G401 (cell line): ENCODE measurements at regions not wholly inside any gene's neighbourhood (a gene's known extent, or its start where the extent isn't known, plus 50 kb on each side); places are given as distances from the start of the nearest gene placed in this dataset.
A peak's percentile ranks its signal among the peaks of the same experiment; 100 is the strongest.
"Not testable (repeated sequence)": the region's sequence is repeated elsewhere in the genome, so short reads cannot be mapped to it uniquely, and the experiment has no call there.

Experiments
- DNase-seq: peaks from one replicate; pipeline ENCODE4 v3.0.0-alpha.2; 2015; ENCODE audit warnings: low spot score
- in situ Hi-C: cut with HindIII; loops from 2 replicates; pipeline ENCODE4 v1.10.0; 2016; ENCODE audit warnings: low sequenced_read_pairs, mixed read lengths

- in situ Hi-C loops, result no loop called here
- DNase-seq, result no peak
These were observed 115.8 kb downstream of the RPLP1 start for GRCh38 chr15:69568173-69569009.

DNA sequence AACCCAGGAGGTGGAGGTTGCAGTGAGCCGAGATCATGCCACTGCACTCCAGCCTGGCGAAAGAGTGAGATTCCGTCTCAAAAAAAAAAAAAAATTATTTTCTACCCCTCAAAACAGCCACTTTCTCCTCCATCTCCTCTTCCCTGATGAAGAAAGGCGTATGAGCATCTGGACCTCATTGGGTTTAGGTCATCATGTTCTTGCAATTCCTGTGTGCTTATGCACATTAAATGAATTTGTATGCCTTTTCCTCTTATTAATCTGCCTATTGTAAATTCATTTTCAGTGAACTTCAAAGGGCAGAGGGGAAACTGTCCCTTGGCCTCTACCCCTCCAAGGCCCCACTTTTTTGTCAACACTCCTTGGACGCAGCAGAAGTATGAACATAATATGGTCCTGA, 117.8 kb downstream of the RPLP1 start:
- in situ Hi-C loops, result no loop called here
- no peak for DNase-seq

DNA sequence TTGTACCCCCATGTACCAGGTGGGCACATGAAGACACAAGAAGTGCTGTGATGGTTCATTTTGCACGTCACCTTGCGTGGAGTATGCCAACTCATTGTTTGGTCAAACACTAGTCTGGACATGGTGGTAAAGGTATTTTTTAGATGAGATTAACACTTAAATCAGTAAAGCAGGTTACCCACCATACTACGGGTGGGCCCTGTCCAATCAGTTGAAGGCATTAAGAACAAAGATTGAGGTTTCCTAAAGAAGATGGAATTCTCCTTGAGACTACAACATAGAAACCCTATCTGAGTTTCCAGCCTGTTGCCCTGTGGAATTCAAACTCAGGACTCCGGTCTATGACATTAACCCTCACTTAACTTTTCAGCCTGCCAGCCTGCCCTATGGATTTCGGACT, 118.4 kb downstream of the RPLP1 start:
- no peak for DNase-seq
- in situ Hi-C loops, result no loop called here

- DNase-seq, in situ Hi-C loops: not testable (repeated sequence)
These were observed 120.7 kb downstream of the RPLP1 start for GRCh38 chr15:69573278-69573677.

GRCh38 chr15:69573815-69574475, 121.3 kb downstream of the RPLP1 start:
- in situ Hi-C loops, result no loop called here
- no peak for DNase-seq

GRCh38 chr15:69574506-69574905, 121.9 kb downstream of the RPLP1 start:
- in situ Hi-C loops, result no loop called here
- no peak for DNase-seq

DNA sequence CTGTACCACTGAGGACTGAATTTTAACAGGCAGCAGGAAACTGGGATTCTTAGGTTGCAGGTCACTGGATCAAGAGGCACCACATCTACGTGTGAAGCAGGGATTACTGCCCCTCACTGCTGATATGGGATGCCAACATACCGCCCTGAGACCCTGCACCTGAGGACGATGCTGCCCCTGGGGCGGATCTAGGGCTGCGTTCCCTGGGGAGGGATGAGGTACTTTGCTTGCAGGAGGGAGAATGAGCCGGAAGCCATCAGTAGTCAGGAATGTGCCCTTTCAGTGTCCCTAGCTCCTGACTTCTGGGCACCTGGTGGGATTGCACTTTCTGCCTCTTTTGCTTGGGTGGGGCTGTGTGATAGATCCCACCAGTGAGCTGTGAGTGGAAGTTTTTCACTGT, 122.8 kb downstream of the RPLP1 start:
- in situ Hi-C loops, result no loop called here
- no peak for DNase-seq

GRCh38 chr15:69576035-69576526, 123.5 kb downstream of the RPLP1 start:
- in situ Hi-C loops, result no loop called here
- DNase-seq, result peak; percentile 12

DNA sequence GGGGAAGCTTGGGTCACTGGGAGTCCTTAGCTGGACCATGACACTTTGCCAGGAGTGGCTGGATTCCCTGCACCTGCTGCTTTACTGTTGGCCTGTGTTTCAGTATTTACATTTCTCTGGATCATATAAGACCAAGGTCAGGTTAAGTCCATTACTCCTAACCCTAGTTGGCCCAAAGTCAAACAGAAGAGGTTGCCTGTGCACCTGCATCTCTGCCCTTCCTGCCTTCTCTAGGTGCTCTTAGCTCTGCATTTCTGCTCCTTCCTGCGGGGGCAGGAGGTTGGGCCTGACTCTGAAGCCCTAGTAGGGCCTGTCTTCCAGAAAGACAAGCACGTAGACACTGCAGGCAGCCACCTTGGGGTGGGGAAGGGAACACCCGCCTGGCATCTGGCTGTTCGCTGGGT, 124.3 kb downstream of the RPLP1 start:
- in situ Hi-C loops, result no loop called here
- DNase-seq, result no peak

DNA sequence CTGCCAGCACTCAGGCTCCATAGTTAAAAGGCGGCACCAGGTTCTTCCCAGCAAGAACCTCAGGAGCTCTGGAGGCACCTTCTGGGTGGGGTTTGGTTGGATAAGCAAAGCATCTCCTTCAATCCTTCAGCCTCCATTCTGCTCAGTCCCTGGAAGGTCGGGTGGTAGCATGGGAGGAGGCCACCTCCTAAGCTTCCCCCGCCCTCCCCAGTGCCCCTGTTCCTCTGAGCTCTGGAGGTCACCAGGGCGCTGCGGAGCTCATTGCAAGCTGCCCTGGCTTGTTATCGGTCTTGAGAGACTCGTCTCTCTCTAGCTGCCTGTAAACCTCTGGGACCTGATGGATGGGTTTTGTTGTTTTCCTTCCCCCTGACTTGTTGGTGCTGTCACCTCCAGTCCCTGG, 124.8 kb downstream of the RPLP1 start:
- in situ Hi-C loops, result no loop called here
- no peak for DNase-seq

- in situ Hi-C loops, result no loop called here
These were observed 125.6 kb downstream of the RPLP1 start for GRCh38 chr15:69578252-69578651.

GRCh38 chr15:69578787-69579583, 126.4 kb downstream of the RPLP1 start:
- in situ Hi-C loops, result no loop called here
- peak; percentile 61 for DNase-seq

More at GRCh38 chr15:69578252-69578651, 125.6 kb downstream of the RPLP1 start:
- DNase-seq, result no peak

GRCh38 chr15:69579950-69580618, 127.5 kb downstream of the RPLP1 start:
- in situ Hi-C loops, result no loop called here

DNA sequence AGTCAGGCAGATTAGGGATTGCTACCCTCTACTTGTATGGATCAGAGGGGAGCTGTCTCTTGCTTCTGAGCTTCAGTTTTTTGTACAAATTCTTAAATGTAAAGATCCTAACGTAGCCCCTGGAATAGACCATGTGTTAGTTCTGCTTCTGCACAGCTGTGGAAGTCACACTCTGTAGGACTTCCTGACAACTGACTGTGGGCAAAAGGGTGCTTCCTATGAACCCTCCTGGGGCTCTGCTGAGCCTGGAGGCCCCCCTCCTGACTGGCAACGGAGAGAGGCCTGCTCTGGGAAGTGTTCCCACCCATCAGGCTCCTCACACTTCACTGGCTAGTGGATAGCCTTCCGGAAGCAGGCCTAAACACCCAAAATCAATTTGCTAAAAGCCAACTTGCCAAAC, 131.0 kb downstream of the RPLP1 start:
- no peak for DNase-seq
- in situ Hi-C loops, result no loop called here

More at GRCh38 chr15:69579950-69580618, 127.5 kb downstream of the RPLP1 start:
- no peak for DNase-seq

DNA sequence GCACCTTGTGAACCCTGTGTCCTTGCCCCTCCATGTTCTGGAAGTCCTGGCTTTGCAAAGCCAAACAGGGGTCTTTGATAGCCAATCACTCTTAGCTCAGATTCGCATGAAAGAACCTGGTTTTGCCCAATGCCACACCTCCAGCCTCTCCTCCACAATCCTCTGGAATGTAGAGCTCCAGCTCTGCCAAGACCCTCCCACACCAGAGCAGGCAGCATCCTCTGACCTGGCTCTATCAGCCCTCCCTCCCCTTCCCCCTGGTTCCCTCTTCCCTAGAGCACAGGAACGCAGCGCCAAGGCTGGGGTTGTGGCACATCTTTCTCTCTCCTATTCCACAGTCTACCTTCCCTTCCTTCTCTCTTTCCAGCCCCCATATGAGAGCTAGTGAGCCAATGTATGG, 133.3 kb downstream of the RPLP1 start:
- no peak for DNase-seq
- in situ Hi-C loops, result no loop called here

GRCh38 chr15:69586721-69587120, 134.1 kb downstream of the RPLP1 start:
- no peak for DNase-seq
- in situ Hi-C loops, result no loop called here

GRCh38 chr15:69587723-69588426, 135.3 kb downstream of the RPLP1 start:
- DNase-seq, result no peak
- in situ Hi-C loops, result no loop called here

- in situ Hi-C loops, result no loop called here
- DNase-seq, result no peak
These were observed 137.6 kb downstream of the RPLP1 start for GRCh38 chr15:69590201-69590710.
